ENCODE measurements at regions not wholly inside any gene's neighbourhood (a gene's known extent, or its start where the extent isn't known, plus 50 kb on each side); places are given as distances from the start of the nearest gene placed in this dataset.
"Not testable (repeated sequence)": the region's sequence is repeated elsewhere in the genome, so short reads cannot be mapped to it uniquely, and the experiment has no call there.

DNA sequence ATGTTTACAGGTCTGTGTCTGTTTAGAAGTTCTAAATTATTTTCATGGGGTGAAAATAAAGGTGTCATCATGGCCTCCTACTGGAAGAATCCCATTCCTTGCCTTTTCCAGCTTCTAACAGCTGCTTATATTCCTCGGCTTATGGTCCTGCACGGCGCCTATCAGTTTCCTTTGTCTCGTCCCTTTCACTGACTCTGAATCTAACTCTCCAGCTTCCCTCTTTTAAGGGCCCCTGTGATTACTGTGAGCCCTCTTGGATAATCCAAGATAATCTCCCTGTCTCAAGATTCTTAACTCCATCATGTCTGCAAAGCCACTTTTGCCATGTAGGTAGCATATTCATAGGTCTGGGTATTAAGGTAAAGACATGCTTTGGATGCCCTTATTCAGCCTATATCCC is 441.0 kb upstream of the ERCC4 start:
- DNase-seq, result no peak

DNA sequence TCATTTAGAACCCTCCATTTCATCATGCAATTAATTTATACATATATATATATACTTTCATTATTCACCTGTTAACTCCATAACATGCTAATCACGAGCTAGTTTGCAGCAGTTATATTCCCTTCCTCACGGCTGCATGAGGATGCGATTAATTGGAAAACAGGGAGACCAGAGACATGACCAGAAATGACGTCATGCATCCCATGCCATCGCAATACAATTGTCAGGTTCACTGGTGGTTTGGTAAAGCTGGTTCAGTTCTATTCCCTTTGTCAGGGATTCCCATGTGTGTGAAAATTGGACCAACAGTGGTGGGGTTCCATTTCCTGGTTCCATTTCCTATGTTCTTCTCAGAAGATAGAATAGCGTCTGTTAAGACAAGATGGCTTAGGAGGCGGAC is 440.4 kb upstream of the ERCC4 start:
- DNase-seq, result no peak

DNA sequence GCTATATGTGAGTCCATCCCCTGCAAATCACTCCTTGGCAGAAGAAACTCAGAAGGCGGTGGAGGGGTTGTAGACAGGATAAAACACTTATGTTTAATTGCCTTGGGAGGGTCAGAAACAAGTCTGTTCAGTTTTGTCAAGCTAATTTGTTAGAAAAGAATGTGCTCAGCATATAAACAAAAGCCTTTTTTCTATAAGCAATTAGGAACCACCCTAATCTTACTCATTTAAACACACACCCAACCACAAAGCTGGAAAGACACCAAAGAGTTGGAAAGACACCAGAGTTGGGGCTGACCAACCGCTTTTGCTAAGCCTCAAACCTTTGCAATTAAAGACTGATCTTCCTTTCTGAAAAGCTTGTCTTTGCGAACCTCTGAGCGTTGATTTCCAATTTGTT is 439.2 kb upstream of the ERCC4 start:
- DNase-seq, result no peak

DNA sequence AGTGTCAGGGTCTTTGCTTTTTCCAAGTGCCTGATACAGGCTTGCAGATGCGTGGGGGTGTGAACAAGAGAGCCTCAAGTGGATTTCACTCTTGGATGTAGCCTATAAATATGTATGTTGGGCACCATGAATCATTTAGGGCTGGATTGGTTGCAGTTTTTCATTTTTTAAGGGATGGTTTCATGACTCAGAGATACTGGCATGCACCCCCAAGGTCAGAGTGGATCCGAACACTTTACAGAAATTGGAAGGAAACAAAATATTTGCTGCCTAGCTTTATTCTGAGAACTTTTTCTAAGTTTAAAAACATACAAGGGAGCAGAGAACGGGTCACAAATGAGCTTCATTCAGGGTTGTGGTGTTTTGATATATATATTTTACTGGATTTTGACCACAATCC is 436.8 kb upstream of the ERCC4 start:
- DNase-seq, result no peak

DNA sequence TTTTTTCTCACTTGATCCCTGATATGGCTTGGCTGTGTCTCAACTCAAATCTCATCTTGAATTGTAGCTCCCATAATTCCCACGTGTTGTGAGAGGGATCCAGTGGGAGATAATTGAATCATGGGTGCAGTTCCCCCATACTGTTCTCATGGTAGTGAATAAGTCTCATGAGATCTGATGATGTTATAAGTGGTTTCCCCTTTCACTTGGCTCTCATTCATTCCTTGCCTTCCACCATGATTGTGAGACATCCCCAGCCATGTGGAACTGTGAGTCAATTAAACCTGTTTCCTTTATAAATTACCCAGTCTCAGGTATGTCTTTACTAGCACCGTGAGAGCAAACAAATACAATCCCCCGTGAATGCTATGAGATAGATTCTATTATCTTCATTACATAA is 430.5 kb upstream of the ERCC4 start:
- not testable (repeated sequence) for DNase-seq

DNA sequence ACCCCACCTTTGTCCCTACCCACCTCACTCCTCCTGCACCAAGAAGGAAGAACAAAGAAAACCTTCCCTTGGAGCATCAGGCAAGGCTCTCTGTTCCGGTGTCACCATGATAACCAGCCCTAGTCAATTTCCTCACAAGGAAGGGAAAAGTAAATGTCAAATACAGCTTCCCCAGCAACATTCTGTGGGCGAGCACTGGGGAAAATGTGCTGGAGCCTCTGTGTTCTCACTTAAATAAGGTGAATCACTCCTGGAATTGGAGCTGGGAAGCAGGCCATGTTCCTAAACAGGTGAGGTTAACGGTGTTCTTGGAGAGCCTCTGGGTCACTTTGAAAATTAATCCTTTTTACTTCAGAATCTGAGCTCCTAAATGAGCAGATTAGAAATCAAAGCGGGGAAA is 427.9 kb upstream of the ERCC4 start:
- DNase-seq, result no peak

DNA sequence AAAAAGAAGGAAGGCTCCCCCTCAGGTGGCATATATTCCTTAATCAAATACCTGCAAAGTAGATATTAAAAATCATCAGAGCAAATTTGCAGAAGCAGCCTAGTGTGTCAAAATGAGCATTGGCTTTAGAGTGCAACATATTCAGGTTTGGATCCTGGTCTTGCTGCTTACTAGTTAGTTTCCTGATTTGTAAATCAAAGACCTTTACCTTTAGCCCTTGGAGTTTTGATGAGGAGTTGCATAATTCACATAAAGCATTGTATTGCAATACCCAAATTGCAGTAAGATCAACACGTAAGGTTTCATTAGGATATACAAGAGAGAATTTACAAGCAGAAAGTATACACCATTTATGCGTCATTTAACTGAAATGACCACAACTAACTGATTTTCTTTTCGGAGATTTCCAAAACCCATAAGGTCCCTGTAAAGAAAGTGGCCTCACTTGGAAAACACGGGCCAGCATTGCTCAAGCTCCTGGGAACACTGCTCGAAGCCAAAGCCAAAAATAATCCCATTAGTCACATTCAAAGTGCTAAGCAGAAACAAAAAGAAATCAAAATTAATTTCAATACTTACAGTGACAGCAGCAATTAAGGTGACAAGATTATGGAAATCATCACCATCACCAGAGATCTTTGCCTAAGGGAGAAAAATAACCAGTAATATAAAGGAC is 415.9 kb upstream of the ERCC4 start:
- no peak for DNase-seq

DNA sequence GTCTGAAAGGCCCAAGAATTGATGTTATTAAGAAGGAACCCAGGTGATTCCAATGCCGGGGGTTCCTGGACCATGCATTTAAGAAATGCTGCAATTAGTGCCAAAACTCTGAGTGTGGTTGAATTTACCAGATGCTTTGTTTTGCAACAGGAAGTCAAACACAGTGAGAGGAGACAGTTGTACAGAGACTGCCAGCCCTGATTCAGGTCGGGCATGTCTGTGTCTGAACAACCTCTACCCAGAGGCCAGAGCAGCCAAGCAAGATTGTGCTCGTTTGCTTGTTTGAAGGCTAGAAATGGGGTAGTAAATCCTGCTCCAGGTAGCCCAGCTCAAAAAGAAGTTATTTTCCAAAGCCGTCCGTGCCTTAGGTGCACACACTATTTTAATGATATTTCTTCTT is 412.4 kb upstream of the ERCC4 start:
- no peak for DNase-seq

DNA sequence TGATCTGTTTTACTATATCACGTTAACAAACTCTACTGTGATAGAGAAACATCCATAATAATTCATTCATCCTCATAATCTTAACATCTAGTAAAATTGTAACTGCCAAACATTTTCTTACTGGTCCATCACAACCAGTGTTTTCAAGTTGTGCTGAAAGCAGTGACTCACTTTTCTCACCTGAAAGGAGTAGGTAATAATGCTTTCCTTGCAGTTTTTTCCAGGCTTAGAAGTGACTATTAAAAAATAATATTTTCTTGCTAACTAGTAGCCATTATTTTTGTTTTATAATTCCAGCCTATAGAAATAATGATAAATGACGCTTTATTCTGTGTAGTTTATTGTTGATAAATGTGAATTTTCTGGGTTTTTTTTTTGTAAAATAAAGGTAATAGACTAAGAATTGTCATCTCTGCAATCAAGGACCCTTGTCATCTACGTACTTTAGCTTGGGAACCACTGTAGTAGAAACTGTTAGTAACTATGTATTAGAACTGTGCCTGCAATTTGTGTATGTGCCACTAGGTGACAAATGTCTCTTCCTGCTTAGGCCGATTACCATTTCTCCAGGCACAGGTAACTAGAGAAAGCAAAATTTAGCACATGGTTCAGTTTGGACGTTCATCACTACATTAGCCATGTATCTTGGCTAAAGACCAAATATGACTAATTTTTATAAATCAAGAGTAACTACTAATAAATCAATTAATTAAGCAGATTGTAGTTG is 409.4 kb upstream of the ERCC4 start:
- DNase-seq, result no peak

DNA sequence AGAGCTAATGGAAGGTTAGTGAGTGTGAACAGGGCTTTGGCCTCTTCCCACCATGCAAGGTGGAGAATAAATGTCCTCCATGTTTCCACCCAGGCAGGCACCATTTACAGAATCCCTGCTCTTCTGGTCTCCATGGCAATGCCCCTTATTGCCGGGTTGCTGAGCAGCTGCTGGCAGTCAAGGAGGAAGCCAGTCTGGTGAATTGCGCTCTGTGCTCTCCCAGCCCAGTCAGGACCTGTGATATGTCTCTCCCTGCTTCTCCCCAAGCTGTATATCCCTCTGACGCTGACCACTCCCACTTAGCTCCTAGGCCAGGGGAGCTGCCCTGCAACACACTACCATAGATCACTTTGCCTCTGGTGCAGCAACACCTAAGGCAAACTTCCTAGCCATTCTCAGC is 402.1 kb upstream of the ERCC4 start:
- DNase-seq, result no peak

DNA sequence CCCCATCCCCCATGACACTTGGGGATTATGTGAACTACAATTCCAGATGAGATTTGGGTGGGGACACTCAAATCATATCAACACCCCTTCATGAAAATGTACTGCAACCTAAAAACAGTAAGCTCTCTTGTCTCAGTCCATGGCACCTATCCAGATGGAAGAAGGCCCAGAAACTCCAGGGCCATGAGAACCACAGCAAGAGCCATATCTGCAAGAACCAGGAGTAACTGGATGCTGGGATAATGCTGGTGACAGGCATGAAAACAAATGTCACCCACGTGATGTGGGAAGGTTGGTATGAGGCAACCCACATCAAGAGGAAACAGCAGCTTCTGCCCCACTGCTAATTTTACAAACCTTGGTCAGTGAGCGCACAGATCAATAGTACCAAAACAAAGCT is 400.1 kb upstream of the ERCC4 start:
- no peak for DNase-seq

DNA sequence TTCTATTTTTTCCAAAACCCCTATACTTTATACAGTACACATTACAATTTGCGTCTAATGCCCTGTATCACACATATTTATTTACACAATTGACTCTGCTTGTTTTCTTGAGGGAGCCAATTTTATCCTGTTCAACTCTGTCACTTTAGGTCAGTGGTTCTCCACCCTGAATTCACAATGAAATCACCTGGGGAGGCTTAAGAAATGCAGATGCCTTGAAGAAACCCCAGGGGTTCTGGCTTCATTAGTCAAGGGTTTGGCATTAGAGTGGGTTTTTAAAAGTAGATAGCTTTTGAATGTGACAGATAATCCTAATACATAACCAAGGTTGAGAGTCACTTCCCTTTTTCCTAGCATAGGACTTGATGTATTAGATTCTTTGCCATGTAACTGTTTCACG is 398.6 kb upstream of the ERCC4 start:
- DNase-seq, result no peak

DNA sequence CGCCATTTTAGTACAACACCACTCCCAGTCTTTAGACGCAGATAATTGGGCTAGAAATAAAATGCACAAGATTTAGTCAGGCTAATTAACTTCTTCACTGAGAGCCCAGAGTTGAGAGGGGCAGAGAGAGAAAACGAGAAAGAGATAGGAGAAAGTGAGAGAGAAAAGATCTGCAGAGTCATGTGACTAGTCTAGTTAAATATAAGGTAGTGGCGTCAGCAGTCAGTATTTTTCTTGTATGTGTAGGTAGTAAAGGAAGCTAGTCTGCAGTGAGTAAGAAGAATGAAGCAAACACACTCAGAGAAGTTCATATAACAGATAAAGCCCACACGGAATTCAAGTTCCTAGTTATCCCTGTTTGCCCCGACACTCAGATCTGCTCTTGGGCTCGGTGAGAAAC is 392.6 kb upstream of the ERCC4 start:
- no peak for DNase-seq

DNA sequence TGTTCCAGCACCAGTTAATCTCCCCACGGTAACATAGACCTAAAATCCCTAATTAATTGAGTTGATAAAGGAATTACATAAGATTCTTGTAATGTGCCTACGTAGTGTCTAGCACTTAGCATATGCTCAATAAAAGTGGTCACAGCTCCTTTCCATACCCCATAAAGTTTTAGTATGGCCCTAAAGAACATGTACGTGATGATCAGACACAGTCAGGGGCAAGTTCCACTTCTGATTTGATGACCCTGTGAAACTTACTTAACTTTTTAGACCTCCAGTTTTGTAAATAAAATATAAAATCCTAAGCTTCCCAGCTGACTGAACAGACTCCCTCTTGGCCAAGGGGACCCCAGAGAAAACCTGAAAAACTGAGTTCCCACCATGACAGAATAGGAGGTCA is 391.3 kb upstream of the ERCC4 start:
- no peak for DNase-seq

DNA sequence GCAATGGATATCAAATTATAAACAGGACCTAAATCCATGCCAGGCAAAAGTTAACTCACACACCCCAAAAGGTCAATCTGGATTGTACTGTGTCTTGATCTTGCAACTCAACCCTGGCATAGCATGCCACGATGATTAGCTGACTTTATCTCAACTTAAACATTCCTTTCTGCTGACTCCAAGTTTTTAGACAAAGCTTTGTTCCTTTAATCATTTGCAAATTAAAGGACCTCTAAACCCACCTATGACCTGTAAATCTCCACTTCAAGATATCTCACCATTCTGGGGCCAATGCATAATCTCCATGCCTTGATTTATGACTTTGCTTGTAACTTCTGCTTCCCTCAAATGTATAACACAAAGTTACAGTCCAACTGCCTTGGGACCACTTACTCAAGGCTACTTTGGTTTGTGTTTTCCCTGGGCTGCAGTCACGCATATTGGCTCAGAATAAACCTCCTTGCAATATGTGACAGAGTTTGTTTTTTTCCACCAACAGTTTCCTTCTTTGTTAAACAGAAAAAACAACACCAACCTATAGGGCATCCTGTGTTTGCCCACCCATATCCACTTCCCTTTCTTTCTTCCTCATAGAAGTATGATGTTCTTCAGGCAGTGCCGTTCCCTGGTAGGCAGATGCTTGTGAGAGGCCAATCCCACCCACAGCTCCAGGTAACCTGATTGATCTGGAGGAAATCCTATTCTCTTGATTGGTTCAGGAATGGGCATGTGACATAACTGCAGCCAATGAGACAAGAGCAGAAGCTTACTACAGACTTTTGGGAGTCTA is 390.6 kb upstream of the ERCC4 start:
- DNase-seq, result no peak

DNA sequence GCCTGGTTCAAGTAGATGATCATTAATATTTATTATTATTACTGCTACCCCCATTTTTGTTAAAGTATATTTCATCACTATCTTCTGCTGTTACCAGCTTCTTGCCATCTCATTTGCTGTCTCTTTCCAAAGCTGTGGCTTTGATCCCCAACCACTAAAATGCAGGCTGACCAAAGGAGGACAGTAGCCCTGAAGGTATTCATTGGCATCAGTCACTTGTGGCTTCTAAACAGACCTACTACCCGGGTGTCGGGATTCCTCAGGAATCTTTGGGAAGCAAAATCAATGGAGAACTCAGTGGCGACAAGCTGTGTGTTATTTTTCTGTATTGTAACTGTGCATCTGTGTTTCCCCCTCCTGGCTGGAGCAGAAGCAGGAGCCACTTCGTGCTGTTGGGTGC is 379.2 kb upstream of the ERCC4 start:
- DNase-seq, result no peak

DNA sequence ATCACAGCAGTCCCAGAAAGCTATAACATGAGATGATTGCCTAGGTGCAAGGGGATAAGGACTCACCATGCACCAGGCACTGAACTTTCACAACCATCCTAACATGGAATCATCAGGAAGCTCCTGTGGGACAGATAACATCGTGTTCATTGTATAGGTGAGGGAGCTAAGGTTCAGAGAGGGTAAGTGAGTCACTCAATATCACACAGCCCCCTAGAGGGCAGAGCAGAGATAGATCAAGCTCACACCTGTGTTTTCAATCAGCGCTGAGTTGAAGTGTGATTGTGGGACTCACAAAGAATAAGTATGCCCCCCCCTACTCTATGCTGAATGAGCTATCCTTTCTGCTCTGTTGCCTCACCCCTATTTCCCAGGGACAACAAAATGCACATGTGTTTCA is 377.7 kb upstream of the ERCC4 start:
- no peak for DNase-seq

DNA sequence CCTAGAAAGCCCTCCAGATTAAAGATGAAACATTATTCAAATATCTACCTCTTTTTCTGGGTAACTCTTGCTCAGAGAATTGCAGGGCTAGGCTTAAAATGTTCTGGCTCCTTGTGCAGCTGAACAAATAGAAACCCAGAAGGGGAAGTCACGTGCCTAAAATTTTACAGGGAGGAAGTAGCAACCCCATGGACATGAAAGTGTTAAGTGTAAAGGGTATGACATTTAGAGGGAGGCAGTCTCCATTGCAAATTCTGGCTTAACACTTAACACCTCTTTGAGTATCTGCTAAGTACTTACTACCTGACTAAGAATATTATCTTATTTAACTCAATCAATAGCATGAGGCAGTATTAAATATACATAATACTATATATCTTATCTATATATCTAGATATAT is 376.1 kb upstream of the ERCC4 start:
- DNase-seq, result no peak

DNA sequence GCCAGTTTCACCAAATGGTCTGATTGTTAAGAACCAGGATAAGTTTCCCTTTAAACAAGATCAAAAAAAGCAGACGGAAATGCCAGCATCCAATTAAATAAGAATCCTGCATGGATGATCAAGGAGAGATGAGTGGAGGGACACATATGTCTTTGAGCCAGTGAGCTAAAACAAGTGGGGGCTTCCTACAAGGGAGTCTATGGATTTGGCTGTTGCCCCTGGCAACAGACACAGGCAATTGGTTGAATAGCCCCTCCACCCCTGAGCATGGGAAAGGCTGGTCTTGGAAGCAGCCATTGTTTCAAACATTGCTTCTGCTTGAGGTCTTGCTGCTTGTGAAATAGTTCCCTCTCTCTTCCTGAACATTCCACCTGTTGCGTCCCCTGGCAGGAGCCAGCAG is 374.7 kb upstream of the ERCC4 start:
- no peak for DNase-seq

DNA sequence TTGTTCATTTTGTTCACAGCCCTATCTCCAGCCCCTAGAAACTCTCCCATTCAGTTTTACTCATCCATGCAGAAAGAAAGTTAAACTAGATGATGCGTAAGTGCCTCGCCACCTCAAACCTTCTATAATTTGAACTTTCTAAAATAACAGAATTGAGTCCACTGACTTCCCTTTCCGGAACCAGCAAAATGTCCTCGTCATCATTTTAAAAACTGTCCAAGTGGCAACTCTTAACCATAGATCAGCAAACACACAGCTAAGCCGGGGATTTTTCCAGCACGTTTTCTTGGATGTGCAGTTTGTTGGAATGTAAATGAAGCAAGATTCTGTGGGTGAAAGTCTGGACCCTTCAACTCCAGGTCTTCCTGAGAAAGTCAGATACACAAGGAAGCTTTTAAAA is 369.7 kb upstream of the ERCC4 start:
- no peak for DNase-seq

DNA sequence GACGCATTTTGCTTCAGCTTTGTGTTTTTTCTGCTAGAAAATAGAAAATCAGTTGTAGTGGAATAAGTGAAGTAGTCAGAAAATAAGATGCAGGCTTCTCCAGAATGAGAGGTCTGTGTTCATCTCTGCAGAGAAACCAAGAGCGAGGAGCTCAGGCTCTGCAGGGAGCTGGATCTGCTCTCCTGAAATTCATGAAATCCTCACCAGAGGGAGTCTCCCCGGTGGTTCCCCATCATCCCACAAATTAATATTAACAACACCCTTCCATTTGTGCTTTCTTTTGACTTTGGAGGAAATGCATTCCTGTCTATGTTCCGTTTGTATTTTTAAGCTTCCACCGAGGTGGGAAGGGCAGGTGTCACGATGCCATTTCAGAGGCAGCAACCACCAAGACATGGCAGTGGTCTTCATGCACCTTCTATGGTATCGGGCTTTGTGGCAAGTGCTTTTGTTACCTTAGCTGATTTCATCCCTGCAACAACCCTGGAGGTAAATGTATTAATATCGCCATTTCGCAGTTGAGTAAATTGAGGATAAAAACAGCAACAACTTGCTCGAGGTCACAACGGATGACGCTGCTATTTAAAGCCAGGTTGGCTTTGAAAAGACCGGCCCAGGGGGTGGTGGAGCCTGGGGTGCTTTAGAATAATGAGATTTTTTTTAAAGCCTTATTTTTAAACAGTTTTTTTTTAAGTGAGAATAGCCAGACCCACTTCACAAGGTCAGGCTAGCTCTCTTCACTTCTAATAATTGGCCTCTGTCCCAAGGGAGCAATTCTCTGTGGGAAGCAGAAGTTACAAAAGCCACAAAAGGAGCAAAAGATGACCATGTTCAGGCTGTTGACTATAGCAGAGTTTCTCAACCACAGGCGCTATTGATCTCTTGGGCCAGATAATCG is 367.6 kb upstream of the ERCC4 start:
- no peak for DNase-seq

DNA sequence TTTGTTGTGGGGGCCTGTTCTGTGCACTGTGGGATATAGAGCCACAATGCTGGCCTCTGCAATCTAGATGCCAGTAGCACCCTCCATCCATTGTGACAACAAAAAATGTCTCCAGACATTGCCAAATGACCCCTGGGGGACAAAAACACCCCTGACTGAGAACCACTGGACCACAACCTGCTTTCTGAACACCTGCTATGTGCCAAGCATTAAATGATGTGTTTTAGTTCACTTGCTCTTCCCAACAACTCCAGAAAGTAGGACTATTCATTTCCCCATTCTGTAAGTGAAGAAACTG is 367.0 kb upstream of the ERCC4 start:
- DNase-seq, result no peak

DNA sequence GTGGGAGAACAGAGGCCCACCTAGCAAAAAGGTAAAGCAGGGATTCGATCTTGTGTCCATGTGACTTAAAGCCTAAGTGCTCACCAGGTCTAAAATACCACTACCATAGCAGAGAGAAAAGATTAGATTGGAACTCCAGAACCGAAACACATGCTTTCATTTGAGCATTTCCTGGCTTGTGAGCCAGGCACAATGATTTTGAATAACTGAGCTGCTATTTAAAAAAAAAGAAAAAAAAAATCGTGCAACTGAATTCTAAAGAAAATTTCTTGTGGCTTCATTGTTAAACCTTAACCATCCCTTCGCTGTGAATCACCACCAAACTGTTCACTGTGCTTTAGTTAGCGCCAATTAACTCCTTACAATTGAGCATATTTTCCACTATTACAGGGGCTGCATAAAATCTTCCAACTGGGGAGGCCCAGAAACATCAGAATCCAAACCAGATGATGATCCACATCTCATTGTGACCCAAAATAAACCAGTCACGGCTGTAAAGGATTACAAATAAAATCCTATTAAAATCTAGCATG is 366.4 kb upstream of the ERCC4 start:
- DNase-seq, result no peak
